ENCODE measurements at regions not wholly inside any gene's neighbourhood (a gene's known extent, or its start where the extent isn't known, plus 50 kb on each side); places are given as distances from the start of the nearest gene placed in this dataset.

- H3K27ac ChIP-seq: peak overlapping the region in 1 of 4 donors; percentile 14
These were observed 184.5 kb upstream of the KLF4 start for GRCh38 chr9:107673861-107674720.

GRCh38 chr9:107671588-107671987 lies 182.0 kb upstream of the KLF4 start:
- H3K4me3 ChIP-seq: no peak overlapping the region
- intact Hi-C loops (cut with DNase I): no loop called here
- TF ChIP-seq CTCF (IDR thresholded peaks at IDR 0.05): no peak
- TF ChIP-seq POLR2A (IDR thresholded peaks at IDR 0.05): no peak
- WGBS, 2 donors: 69 to 90% methylated on average over 1 of the region's 1 CpG
- H3K27me3 ChIP-seq: no peaks in the 10 kb centered on the region
- H3K9me3 ChIP-seq: no peaks in the 10 kb centered on the region
- no peaks in the 10 kb centered on the region for H3K36me3 ChIP-seq
- peaks cover 0 to 11% (median 0%) of the 10 kb centered on the region in 3 donors for H3K4me1 ChIP-seq
- no peak for DNase-seq
- H3K27ac ChIP-seq: no peak overlapping the region

More at GRCh38 chr9:107673861-107674720, 184.5 kb upstream of the KLF4 start:
- intact Hi-C loops (cut with DNase I): no loop called here
- Histone ChIP-seq H3K27me3 (no peaks in the 10 kb centered on the region), H3K9me3 (no peaks in the 10 kb centered on the region), H3K36me3 (no peaks in the 10 kb centered on the region), H3K4me3 (no peak overlapping the region), H3K4me1 (no peaks in the 10 kb centered on the region)
- DNase-seq: no peak
- TF ChIP-seq POLR2A (IDR thresholded peaks at IDR 0.05): no peak
- TF ChIP-seq CTCF (IDR thresholded peaks at IDR 0.05): no peak
- 79 to 88% methylated on average over 3 of the region's 3 CpGs for WGBS, 2 donors

DNA sequence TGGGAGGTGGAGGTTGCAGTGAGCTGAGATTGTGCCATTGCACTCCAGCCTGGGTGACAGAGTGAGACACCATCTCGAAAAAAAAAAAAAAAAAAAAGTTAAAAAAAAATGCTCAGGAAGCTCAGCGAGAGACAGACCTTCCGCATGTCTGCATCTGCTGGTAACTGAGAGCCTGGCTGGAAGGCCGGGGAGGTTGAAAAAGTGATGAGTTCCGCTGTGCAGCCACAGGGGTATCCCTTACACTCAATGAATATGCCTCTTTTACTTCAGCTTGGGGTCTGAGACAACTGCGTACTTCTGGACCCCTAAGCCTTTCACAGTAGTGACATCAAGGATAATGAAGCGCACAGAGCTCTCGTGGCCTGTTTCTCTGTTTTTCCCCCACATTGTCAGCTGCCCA lies 179.9 kb upstream of the KLF4 start:
- 74 to 88% methylated on average over 8 of the region's 8 CpGs for WGBS, 2 donors
- H3K4me1 ChIP-seq: peaks cover 0 to 11% (median 0%) of the 10 kb centered on the region in 3 donors
- H3K27me3 ChIP-seq: no peaks in the 10 kb centered on the region
- no peak for TF ChIP-seq POLR2A (IDR thresholded peaks at IDR 0.05)
- TF ChIP-seq CTCF (IDR thresholded peaks at IDR 0.05): no peak
- no peaks in the 10 kb centered on the region for H3K9me3 ChIP-seq
- H3K27ac ChIP-seq: no peak overlapping the region
- no peaks in the 10 kb centered on the region for H3K36me3 ChIP-seq
- no peak overlapping the region for H3K4me3 ChIP-seq
- intact Hi-C loops (cut with DNase I): no loop called here
- DNase-seq: no peak

- Histone ChIP-seq H3K27ac (peak overlapping the region in 2 of 4 donors; percentile 52 to 67), H3K4me3 (no peak overlapping the region), H3K4me1 (peaks cover 0 to 11% (median 0%) of the 10 kb centered on the region in 3 donors), H3K9me3 (no peaks in the 10 kb centered on the region), H3K27me3 (no peaks in the 10 kb centered on the region), H3K36me3 (no peaks in the 10 kb centered on the region)
- TF ChIP-seq POLR2A (IDR thresholded peaks at IDR 0.05): no peak
- no peak for TF ChIP-seq CTCF (IDR thresholded peaks at IDR 0.05)
- no peak for DNase-seq
- intact Hi-C loops (cut with DNase I): no loop called here
- WGBS, 2 donors: 70 to 78% methylated on average over 12 to 13 of the region's 16 CpGs
These were observed 177.9 kb upstream of the KLF4 start for GRCh38 chr9:107667231-107668070.

DNA sequence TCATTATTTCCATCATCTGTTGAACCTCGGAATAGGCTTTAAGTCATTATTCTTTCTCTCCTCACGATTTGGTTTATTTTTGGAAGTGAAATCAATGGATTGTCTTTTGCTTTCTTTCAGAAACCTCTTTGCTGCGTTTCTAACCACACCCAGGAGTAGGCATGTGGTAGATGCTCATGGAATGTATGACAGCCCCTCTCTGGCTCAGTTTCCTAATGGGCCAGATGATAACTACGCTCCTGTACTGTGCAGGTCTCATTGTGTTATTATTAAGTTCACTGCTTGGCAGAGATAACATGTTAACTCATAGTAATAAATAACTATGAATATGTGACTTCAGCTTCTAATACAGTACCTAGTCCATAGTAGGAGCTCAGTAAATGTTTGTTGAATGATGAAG lies 175.5 kb upstream of the KLF4 start:
- Histone ChIP-seq H3K4me3 (no peak overlapping the region), H3K36me3 (no peaks in the 10 kb centered on the region), H3K9me3 (no peaks in the 10 kb centered on the region), H3K27me3 (no peaks in the 10 kb centered on the region), H3K4me1 (peaks cover 0 to 11% (median 0%) of the 10 kb centered on the region in 3 donors), H3K27ac (no peak overlapping the region)
- DNase-seq: no peak
- no peak for TF ChIP-seq POLR2A (IDR thresholded peaks at IDR 0.05)
- no peak for TF ChIP-seq CTCF (IDR thresholded peaks at IDR 0.05)
- intact Hi-C loops (cut with DNase I): no loop called here
- 70 to 80% methylated on average over 4 of the region's 4 CpGs for WGBS, 2 donors
